Mesodermal cell (in vitro differentiated cells): ENCODE measurements at regions not wholly inside any gene's neighbourhood (a gene's known extent, or its start where the extent isn't known, plus 50 kb on each side); places are given as distances from the start of the nearest gene placed in this dataset.

Experiments used
- H3K27ac ChIP-seq: 2 replicates; pipeline ENCODE4 v1.7.0; 2013; ENCODE audit warnings: mild to moderate bottlenecking, low read depth, low read length, moderate library complexity; ENCODE audit not compliant: severe bottlenecking
- H3K36me3 ChIP-seq: 2 replicates; pipeline ENCODE4 v1.7.1; 2013; ENCODE audit warnings: mild to moderate bottlenecking, low read length, moderate library complexity; ENCODE audit not compliant: control insufficient read depth, insufficient read depth
- H3K4me1 ChIP-seq: one replicate; pipeline ENCODE4 v1.7.1; 2013; ENCODE audit warnings: mild to moderate bottlenecking, low read length; ENCODE audit not compliant: insufficient read depth, control insufficient read depth, poor library complexity, severe bottlenecking
- H3K4me3 ChIP-seq: 2 replicates; pipeline ENCODE4 v1.7.0; 2013; ENCODE audit warnings: low read length, control low read depth, mild to moderate bottlenecking; ENCODE audit not compliant: insufficient read depth, poor library complexity, severe bottlenecking; ENCODE audit errors: extremely low read depth
- H3K9me3 ChIP-seq: 2 replicates; pipeline ENCODE4 v1.7.1; 2013; ENCODE audit warnings: mild to moderate bottlenecking, low read length, moderate library complexity; ENCODE audit not compliant: control insufficient read depth
- WGBS, 2 experiments: methylation state at CpG; one replicate each; pipeline ENCODE4 v1.1.5; 2013; ENCODE audit warnings: missing lambda C conversion rate in 2 of 2; ENCODE audit not compliant: insufficient coverage in 2 of 2; 5-methylcytosine and 5-hydroxymethylcytosine counted together

DNA sequence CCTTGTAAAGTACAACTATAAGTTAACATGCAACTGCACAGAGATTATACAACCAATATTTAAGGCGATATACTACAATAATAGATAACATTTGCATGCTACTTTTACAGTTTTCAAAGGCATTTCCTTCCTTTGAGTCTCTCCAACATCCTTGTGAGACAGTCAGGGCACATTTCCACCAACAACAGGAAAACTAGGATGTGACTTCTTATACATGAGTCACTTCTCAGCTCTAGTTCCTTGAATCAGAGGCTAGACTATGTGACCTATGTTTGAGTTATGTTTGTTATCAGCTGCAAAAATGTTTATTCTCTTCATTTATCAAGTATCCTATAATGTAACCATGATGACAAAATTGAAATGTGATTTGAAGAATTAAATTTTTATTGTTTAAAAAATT, 51.7 kb upstream of the TFAP2D start:
- no peak overlapping the region for H3K4me3 ChIP-seq
- no peak overlapping the region for H3K27ac ChIP-seq
- no peaks in the 10 kb centered on the region for H3K36me3 ChIP-seq
- no peaks in the 10 kb centered on the region for H3K9me3 ChIP-seq
- WGBS, 2 experiments: 100% methylated on average over 1 of the region's 1 CpG; no CpG with 5 or more reads in 1 of the 2 experiments
- H3K4me1 ChIP-seq: no peaks in the 10 kb centered on the region
